OCI-LY3 (cell line): ENCODE measurements at regions not wholly inside any gene's neighbourhood (a gene's known extent, or its start where the extent isn't known, plus 50 kb on each side); places are given as distances from the start of the nearest gene placed in this dataset.

ENCODE experiments used
- H2AFZ ChIP-seq: fragments of 200-600, 300-600 bp; shearing (Covaris generic); 2 replicates; pipeline ENCODE4 v1.6.0; 2014; ENCODE audit warnings: antibody characterized with exemption, low read depth, low read length
- H3K27ac ChIP-seq: fragments of 200-600, 300-600 bp; sonication (generic); 2 replicates; pipeline ENCODE4 v1.5.1; 2014; ENCODE audit warnings: mild to moderate bottlenecking, low read length, moderate library complexity, mixed read lengths
- H3K27me3 ChIP-seq: fragments of 200-600, 300-600 bp; sonication (generic); 2 replicates; pipeline ENCODE4 v1.6.1; 2014; ENCODE audit warnings: low read depth, low read length, mixed read lengths
- H3K36me3 ChIP-seq: fragments of 200-600, 300-600 bp; sonication (generic); replicated peaks from 2 replicates; pipeline ENCODE3; 2014; ENCODE audit warnings: low read depth, low read length, mixed read lengths
- H3K4me1 ChIP-seq: fragments of 300-600, 200-600 bp; sonication (generic); 2 replicates; pipeline ENCODE4 v1.6.1; 2014; ENCODE audit warnings: low read length, mixed read lengths
- H3K4me2 ChIP-seq: fragments of 200-600, 300-600 bp; sonication (generic); 2 replicates; pipeline ENCODE4 v1.6.1; 2014; ENCODE audit warnings: low read length, mixed read lengths
- H3K4me3 ChIP-seq: fragments of 300-600, 200-600 bp; sonication (generic); 2 replicates; pipeline ENCODE4 v1.5.1; 2014; ENCODE audit warnings: antibody characterized with exemption, mild to moderate bottlenecking, low read length, moderate library complexity
- H3K79me2 ChIP-seq: fragments of 300-600, 200-600 bp; shearing (Covaris generic); 2 replicates; pipeline ENCODE4 v1.6.1; 2014; ENCODE audit warnings: mild to moderate bottlenecking, low read length, mixed read lengths
- H3K9ac ChIP-seq: fragments of 300-600, 200-600 bp; shearing (Covaris generic); 2 replicates; pipeline ENCODE4 v1.6.0; 2014; ENCODE audit warnings: mild to moderate bottlenecking, low read length, moderate library complexity
- H3K9me3 ChIP-seq: fragments of 200-600, 300-600 bp; shearing (Covaris generic); 2 replicates; pipeline ENCODE4 v1.6.1; 2014; ENCODE audit warnings: low read length, mixed read lengths; ENCODE audit not compliant: insufficient read depth
- H4K20me1 ChIP-seq: fragments of 200-600, 300-600 bp; sonication (generic); 2 replicates; pipeline ENCODE4 v1.6.1; 2016; ENCODE audit warnings: low read length, mixed read lengths; ENCODE audit not compliant: insufficient read depth
- EZH2phosphoT487 ChIP-seq: fragments of 200-600 bp; shearing (Covaris generic); IDR thresholded peaks from 2 replicates; pipeline ENCODE4 v1.6.1; 2018; ENCODE audit warnings: antibody characterized with exemption, mixed run types, low read depth
- TF ChIP-seq, protein P1 (sequence below): fragments of 200-600, 300-600 bp; sonication (generic); IDR thresholded peaks from 2 replicates; pipeline ENCODE4 v1.5.1; 2014; ENCODE audit warnings: antibody characterized with exemption, low read length, low read depth

- Histone ChIP-seq H3K27me3 (no peaks in the 10 kb centered on the region), H2AFZ (no peak overlapping the region), H3K4me1 (no peaks in the 10 kb centered on the region), H3K4me3 (no peak overlapping the region), H3K9me3 (no peaks in the 10 kb centered on the region), H4K20me1 (no peaks in the 10 kb centered on the region), H3K27ac (no peak overlapping the region), H3K79me2 (no peaks in the 10 kb centered on the region), H3K9ac (no peak overlapping the region), H3K4me2 (no peak overlapping the region), H3K36me3 (no peaks in the 10 kb centered on the region)
- no peak for TF ChIP-seq EZH2phosphoT487
- TF ChIP-seq, protein P1, sequence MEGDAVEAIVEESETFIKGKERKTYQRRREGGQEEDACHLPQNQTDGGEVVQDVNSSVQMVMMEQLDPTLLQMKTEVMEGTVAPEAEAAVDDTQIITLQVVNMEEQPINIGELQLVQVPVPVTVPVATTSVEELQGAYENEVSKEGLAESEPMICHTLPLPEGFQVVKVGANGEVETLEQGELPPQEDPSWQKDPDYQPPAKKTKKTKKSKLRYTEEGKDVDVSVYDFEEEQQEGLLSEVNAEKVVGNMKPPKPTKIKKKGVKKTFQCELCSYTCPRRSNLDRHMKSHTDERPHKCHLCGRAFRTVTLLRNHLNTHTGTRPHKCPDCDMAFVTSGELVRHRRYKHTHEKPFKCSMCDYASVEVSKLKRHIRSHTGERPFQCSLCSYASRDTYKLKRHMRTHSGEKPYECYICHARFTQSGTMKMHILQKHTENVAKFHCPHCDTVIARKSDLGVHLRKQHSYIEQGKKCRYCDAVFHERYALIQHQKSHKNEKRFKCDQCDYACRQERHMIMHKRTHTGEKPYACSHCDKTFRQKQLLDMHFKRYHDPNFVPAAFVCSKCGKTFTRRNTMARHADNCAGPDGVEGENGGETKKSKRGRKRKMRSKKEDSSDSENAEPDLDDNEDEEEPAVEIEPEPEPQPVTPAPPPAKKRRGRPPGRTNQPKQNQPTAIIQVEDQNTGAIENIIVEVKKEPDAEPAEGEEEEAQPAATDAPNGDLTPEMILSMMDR: no peak
Observed at GRCh38 chr4:79048878-79049277, 109.6 kb upstream of the PAQR3 start.

DNA sequence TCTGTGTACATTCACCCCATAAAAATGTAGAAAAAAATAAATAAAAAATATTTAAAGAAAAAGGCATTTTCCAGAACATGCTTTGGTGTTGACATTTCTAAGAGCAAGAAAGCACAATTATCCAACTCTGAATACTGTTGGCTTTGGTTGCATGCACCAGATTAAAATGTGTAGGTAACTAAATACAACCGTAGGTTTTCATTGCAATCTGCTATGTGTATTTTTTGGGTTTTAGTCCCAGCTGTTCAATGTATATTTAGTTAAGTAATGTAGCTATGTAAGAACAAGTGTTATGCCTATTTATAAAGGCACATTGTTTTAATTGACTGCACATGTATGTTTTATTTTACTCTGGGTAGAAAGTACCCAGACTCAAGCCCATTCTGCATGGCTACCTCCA, 108.1 kb upstream of the PAQR3 start:
- H3K27me3 ChIP-seq: no peaks in the 10 kb centered on the region
- TF ChIP-seq, protein P1: no peak
- no peak for TF ChIP-seq EZH2phosphoT487
- no peak overlapping the region for H3K27ac ChIP-seq
- no peaks in the 10 kb centered on the region for H3K4me1 ChIP-seq
- H3K9ac ChIP-seq: no peak overlapping the region
- H4K20me1 ChIP-seq: no peaks in the 10 kb centered on the region
- no peak overlapping the region for H3K4me3 ChIP-seq
- H3K79me2 ChIP-seq: no peaks in the 10 kb centered on the region
- H3K9me3 ChIP-seq: no peaks in the 10 kb centered on the region
- no peaks in the 10 kb centered on the region for H3K36me3 ChIP-seq
- H3K4me2 ChIP-seq: no peak overlapping the region
- H2AFZ ChIP-seq: no peak overlapping the region

- Histone ChIP-seq H3K79me2 (no peaks in the 10 kb centered on the region), H3K9me3 (no peaks in the 10 kb centered on the region), H3K4me3 (no peak overlapping the region), H3K36me3 (no peaks in the 10 kb centered on the region), H3K4me1 (no peaks in the 10 kb centered on the region), H4K20me1 (no peaks in the 10 kb centered on the region), H3K27me3 (no peaks in the 10 kb centered on the region), H3K4me2 (no peak overlapping the region), H3K27ac (no peak overlapping the region), H3K9ac (no peak overlapping the region), H2AFZ (no peak overlapping the region)
- TF ChIP-seq EZH2phosphoT487: no peak
- TF ChIP-seq, protein P1: no peak
Observed at GRCh38 chr4:79046016-79046592, 106.9 kb upstream of the PAQR3 start.

DNA sequence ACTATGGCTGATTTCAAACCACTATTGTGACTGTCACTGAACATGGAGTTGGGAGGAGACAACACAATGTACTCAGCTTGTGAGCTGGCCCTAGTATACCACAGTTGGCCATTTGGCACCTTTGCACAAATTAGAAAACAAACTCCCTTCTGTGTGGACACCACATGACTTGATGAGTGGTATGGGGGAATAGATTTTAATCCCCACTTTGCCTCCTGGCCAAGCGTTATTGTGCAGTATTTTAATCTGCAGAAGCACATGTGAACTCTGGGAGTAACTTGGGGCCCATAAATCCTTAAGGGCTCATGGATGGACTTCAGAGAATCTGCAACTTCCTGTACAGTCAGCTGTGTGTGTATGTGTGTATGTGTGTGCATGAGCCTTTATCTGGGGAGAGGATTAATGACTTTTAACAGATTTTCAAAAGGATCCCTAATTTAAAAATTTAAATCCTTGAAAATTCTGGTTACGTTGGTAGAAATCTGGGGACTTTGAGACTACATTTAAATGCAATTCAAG, 105.0 kb upstream of the PAQR3 start:
- Histone ChIP-seq H3K27ac (no peak overlapping the region), H3K4me1 (no peaks in the 10 kb centered on the region), H2AFZ (no peak overlapping the region), H3K79me2 (no peaks in the 10 kb centered on the region), H3K4me3 (no peak overlapping the region), H4K20me1 (no peaks in the 10 kb centered on the region), H3K36me3 (no peaks in the 10 kb centered on the region), H3K4me2 (no peak overlapping the region), H3K9me3 (no peaks in the 10 kb centered on the region), H3K27me3 (no peaks in the 10 kb centered on the region), H3K9ac (no peak overlapping the region)
- TF ChIP-seq, protein P1: no peak
- no peak for TF ChIP-seq EZH2phosphoT487
